M059J (cell line): ENCODE measurements at regions not wholly inside any gene's neighbourhood (a gene's known extent, or its start where the extent isn't known, plus 50 kb on each side); places are given as distances from the start of the nearest gene placed in this dataset.
"Not testable (repeated sequence)": the region's sequence is repeated elsewhere in the genome, so short reads cannot be mapped to it uniquely, and the experiment has no call there.

Experiments
- DNase-seq: peaks from one replicate; pipeline ENCODE4 v3.0.0-alpha.2; 2012; ENCODE audit warnings: low read depth

DNA sequence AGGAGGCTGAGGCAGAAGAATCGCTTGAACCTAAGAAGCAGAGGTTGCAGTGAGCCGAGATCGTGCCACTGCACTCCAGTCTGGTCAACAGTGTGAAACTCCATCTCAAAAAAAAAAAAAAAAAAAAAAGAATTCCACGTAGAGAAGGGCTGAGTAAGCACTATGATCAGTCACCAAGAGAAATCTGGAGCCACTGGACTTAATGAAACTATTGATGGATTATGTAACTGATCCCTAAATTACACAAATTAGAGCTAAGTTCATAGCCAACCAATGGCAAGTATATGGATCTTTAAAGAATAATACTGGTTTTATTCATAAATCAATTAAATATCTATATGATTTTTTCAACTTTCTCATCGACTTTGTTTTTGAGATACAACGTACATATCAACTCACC is 72.2 kb upstream of the ABLIM1 start:
- no peak for DNase-seq

DNA sequence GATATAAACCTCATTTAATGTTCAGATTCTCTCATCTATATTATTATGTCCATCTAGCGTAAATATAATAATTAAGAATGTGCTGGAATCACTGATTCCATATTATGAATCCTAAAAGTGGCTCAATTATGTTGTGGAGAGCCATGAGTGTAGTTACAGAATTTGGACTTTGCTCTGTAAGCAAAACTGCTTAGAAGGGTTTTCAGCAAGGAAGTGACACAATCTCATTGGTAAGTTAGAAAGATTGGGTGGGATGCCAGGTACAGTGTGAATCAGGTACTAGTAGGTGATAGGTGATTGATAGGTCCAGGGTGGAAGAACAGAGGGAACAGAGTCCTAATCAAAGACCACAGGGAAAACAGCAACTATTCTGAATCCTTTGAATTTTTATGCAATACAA is 74.9 kb upstream of the ABLIM1 start:
- no peak for DNase-seq

DNA sequence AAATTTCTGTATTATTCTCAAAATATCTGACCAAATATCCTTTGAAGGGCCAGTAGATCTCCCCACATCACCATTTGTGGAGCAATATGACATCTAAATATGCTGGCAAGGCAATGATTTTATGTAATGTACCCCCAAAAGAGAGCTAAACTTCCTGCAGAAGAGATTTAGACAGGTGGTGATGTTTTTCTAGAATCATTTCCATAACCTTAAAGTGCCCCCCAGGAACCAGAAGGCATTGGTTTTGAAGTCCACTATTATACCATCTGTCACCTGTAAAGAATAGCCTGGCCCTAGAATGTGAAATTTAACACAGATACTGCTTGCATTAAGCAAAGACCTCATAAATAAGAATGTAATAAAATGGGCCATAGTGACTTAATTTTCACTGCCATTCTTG is 77.9 kb upstream of the ABLIM1 start:
- no peak for DNase-seq

DNA sequence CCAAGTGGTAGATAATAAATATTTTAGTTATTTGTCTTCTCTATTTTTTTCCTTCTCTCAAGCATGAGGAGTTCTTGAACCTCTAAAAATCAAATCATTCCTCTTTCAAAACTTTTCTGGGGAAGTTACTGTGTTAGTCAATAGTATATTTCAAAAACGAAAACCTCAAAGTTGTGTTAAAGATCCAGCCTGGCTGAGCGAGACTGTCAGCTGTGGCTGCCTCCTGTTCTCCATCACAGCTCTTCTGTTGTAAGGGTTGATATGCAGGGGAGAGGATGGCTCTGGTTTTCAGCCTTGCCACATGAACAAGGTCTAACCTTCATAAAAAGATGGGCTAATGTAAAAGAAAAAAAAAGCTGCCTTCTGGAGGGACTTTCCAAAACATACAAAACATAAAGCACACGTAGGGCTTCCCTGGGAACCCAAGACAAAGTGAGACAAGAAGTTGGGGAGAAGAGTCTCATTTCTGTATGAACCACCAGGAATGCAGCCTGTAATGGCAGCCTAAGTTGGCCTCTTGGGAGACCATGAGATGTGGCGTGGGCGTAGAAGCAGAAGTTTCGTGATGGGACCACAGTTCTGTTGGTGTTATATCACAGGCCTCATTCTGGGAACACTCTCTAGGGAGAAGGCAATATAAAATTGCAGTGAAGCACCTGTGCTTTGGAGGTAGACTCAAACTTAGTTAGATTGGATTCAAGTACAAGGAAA is 77.9 kb upstream of the FHIP2A start:
- no peak for DNase-seq

DNA sequence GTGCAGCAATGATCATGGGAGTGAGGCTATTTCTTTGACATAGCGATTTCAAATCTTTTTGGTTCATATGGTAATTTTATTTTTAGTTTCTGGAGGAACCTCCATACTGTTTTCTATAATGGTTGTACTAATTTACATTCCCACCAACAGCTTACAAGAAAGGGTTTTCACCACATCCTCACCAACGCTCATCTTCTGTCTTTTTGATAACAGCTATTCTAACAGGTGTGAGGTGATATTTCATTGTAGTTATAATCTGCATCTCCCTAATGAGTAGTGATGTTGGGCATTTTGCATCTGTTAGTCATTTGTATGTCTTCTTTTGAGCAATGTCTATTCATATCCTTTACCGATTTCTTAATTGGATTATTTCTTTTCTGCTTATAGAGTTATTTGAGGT is 75.0 kb upstream of the FHIP2A start:
- no peak for DNase-seq

DNA sequence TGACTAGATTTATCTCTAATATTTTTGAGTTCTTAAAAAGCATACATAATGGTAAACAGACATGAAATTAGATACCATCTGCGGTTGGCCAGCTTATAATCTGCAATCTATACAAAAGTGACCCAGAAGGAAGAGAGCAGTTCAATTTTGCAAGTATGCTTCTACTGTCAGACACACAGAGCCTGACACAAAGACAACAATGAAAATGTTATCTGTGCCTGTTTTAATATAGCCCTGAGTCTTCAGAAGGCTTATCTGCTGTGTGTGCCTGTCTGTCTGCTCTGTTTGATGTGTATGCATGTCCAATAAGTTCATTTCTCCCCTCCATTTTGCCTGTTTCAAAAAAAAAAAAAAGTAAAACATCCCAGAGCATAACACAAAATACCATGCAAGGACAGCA is 73.3 kb upstream of the FHIP2A start:
- no peak for DNase-seq

DNA sequence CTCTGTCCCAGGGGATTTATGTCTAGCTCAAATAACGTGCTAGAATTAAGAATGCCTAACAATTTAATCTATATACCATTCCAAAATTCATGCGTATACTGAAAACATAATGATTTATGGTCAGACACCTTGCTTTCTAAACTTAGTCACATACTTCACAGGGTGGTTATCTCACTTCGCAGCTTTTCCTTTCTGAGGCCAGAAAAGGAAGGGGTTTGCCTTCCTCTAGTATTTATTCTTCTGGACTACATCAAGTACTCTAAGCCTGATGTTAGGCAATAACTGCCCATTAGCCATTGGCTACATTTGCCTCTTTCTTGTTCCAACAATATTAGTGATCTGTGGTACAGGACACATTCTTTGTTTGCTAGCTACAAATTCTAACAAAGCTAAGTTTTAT is 72.6 kb upstream of the FHIP2A start:
- no peak for DNase-seq

DNA sequence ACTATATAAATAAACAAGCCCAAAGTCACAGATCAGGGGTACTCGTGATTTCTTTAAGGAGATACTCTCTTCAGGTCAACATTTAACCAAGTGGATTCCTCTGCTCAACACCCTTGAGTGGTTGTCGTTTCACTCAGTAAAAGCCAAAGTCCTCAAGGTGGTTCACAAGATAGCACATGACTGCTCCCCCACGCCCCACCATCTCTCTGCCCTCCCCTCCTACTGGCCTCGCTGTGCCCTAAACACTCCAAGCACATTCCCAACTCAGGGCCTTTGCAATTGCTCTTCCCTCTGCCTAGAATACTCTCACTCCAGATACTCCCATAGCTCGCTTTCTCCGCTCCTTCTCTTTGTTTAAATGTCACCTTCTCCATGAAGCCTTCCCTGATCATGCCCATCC is 72.1 kb upstream of the FHIP2A start:
- no peak for DNase-seq

DNA sequence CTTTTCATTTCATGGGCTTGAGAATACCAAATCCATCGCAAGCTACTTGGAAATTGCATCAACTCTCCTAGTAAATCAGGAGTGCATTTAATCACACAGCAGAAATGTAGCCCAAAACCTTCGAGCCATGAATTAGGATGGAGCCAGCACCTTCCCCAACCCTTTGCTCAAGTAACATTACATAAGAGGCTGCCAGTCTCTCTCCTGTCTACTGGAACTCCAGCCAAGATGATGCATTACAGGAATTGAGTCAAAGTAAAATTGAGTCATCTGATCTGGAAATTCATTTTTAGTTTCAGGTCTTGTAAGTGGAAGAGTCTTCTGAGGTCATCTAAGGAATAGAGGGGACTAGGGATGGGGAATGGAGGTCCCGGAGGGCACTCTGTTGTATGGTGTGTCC is 69.7 kb upstream of the FHIP2A start:
- DNase-seq: peak; percentile 86

DNA sequence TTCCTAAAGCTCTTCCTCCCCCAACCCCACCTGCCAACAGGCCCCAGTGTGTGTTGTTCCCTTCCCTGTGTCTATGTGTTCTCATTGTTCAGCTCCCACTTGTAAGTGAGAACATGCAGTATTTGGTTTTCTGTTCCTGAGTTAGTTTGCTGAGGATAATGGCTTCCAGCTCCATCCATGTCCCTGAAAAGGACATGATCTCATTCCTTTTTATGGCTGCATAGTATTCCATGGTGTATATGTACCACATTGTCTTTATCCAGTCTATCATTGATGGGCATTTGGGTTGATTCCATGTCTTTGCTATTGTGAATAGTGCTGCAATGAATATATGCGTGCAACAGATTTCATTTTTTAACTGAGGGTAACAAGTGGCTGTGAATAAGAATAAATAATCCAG is 69.0 kb upstream of the FHIP2A start:
- not testable (repeated sequence) for DNase-seq

DNA sequence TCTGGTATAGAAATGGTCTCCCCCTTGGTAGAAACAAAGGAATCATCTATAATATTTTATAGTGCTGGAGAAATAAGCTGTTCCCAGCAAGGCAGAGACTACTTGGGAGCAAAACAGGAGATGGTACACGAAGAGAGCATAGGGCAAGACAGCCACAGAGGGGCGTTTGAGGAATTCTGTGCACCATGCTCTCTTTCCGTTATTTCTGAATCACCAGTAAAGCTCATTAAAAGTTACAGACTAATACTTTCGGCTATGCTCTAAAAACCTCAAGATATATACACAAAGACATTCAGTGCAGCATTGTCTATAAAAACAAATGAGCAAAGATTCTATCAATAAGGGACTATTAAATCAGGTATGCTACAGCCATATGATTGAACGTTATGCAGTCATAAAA is 68.5 kb upstream of the FHIP2A start:
- DNase-seq: peak; percentile 84

DNA sequence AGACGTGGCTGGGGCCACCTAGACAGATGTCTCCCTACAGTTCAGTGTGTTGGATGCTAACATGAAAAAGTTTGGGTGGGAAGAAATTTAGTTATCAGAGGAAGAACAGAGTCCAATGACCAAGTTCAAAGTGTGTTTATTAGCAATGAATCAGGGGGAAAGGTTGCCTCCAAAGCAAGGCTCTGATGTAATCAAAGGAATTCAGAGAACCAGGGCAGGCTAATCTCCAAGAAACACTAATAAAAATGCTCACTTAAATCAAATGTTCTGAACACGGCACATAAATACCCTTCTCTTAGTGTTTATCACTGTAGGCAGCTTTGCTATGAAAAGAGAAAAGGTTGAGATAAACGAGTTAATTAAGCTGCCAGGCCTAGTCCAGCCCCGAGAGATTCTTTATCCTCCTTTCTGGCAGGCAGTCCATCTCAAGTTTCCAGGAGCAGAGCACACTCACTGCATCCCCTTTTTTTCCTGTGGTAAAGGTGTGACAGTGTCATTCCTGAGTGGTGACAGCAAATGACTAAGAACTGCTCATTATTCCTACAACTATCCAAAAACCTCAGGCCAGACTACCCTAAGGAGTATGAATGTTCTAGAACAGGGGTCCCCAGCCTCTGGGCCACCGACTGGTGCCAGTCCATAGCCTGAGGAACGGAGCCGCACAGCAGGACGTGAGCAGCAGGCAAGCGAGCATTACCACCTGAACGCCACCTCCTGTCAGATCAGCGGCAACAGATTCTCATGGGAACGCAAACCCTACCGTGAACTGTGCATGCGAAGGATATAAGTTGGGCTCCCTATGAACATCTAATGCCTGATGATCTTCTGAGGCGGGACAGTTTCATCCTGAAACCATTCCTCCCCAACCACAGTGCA is 66.9 kb upstream of the FHIP2A start:
- peak; percentile 90 for DNase-seq

DNA sequence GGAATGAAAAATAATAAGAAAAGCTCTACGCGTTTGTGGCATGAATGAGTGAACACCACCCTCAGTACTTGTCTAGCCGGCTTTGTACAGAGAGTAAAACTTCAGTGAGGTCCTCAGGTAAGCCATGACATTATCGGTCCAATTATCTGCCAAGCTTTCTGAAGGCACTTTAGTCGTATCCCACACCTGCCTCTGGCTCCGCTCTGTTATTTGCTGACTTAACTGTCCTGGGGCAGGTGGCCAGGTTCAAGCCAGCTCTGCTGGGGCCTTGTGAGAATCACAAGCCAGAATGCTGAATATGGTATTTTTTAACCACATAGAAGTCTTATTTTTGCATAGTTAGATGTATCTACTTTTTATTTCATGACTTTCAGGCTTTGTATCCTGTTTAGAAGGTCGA is 66.0 kb upstream of the FHIP2A start:
- DNase-seq: no peak

DNA sequence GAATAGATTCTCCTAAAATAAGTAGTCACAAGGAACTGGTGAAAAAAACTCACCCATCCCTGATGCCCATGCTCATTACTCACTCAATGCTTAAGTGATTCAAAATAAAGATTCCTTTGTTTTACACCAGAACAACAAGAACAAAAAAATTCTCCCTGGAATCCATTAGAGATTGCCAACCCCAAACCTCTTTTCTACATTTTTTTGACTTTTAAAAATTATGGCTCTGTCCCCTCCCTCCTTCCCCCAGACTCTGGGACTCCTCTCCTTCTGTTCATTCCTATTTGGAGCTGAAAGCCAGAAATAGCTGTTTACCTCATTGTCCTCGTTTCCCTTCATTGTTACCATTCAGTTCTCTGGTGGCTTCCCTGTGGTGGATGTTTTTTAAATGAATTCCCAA is 63.2 kb upstream of the FHIP2A start:
- peak; percentile 57 for DNase-seq

DNA sequence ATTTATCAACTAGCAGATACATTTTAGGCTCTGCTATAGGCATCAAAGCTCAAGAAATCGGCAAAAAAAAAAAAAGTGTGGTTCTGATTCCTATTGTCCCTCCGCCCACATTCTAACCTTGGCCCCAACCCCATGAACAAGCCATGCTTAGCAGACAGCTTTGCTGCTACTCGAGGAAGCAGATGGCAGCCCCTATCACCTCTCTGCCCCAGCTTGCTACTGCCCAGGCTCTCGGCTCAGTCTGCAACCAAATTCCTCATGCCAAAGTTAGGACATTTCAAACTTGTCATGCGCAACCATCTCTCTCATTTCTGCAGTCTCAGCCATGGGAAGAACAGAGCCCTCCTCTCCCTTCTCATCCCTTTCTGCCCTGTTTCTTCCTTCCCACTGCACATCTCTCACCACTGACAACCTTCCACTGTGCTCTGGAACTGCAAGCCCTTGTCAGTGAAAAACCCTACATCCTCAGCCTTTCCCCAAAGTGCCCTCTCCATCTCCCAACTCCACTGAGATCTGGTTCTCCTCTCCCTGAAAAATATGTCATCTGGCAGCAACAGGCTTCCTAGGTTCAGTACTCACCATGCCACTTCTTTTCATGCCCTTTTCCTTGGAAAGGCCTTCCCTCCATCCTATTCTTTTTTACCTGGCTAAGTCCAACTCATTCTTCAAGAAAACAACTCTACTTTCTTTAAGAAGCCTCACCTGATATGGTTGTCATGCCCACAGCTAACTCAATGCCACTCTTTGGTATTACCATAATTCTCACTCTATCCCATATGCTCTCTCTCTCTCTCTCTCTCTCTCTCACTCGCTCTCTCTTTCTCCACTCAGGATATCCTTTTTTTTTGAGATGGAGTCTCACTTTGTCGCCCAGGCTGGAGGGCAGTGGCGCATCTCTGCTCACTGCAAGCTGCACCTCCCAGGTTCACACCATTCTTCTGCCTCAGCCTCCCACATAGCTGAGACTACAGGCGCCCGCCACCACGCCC is 60.1 kb upstream of the FHIP2A start:
- DNase-seq: no peak

DNA sequence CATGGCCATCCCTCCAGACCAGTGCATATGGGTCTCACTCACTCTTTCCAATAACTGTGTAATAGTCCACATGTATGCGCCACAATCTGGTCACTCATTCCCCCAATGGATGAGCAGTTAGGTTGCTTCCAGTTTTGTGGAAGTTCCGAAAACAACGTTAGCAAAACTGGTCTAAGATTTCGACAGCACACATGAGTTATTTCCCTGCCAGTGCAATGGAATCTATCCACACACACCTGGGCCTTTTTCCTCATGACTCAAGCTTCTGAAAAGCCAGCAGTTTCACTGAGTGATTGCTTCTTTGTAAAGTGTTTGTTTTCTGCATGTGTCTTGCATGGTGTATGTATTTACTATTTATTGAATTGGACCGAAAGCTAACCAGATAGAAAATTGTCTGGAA is 58.8 kb upstream of the FHIP2A start:
- DNase-seq: no peak

DNA sequence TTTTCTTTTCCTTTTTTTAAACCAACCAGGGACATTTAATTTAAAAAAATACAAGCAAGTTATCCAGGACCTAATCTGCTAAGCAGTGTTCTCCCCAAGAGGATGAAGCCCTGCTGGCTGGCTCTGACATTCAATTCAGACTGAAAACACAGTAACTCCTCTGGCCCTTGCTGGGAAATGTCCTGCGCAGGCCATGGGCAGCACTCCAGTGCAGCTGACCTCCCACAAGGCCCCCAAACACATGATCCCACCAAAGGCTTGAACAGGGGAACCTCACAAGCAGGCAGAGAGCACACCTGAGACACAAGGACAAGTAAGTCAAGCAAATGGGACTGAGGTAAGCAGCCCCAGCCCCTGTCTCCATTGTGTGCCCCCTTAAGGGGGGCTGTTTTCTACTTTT is 56.9 kb upstream of the FHIP2A start:
- DNase-seq: no peak

DNA sequence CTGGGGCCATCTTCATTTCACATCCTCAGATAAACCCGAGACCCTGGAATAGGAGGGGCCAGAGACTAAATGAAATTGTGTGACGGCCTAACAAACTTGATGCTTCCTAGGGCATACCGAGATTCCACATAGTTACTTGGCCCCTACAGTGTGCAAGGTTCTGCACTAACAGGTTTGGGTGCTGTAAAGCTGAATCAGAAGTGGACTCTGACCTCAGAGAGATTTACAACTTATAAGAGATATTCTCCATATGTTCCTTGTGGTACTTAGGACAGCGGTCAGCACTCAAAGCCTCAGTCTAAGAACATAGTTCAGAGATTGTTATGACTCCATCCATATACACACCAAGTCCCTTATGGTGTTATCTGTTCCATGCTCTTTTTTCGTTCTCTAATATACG is 55.1 kb upstream of the FHIP2A start:
- DNase-seq: no peak

DNA sequence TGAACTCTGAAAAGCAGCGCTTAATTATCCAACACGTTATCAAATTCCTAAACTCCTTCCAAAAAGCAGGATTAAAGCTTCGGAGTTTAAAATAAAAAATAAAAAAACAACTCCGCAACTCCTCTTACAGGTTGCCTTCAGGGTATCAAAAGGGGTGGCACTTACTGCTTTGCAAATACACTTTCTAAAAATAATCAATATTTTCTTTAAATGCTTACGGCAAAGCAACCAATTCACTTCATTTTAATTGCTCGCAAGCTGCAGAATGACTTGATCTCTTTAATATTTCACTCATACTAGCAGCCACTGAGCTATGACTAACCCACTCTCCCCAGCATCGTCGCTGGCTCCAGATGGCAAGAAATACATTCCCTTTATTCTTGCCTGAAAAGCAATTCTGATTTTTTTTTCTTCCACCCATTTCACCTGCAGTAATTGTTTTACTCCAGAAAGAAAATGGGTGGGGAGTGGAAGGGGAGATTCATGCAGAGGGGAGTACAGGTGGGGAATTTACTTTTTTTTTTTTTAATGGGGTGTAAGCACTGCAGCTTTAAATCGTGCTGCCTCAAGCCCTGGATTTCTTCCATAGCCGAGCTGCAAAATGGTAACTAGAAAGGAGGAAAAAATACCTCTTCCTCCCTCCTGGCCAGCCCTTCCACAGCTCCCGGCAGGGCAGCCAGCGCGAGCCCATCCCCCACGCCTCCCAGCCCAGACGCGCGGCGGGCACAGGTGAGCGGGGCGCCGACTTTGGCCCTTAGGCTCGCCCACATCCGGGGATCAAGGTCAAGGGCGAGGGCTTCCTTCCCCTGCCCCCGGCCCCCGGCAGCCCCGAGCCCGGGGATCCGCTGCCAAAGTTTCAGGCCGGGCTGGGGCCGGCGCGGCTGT is 54.2 kb upstream of the FHIP2A start:
- DNase-seq: peak; percentile 62

DNA sequence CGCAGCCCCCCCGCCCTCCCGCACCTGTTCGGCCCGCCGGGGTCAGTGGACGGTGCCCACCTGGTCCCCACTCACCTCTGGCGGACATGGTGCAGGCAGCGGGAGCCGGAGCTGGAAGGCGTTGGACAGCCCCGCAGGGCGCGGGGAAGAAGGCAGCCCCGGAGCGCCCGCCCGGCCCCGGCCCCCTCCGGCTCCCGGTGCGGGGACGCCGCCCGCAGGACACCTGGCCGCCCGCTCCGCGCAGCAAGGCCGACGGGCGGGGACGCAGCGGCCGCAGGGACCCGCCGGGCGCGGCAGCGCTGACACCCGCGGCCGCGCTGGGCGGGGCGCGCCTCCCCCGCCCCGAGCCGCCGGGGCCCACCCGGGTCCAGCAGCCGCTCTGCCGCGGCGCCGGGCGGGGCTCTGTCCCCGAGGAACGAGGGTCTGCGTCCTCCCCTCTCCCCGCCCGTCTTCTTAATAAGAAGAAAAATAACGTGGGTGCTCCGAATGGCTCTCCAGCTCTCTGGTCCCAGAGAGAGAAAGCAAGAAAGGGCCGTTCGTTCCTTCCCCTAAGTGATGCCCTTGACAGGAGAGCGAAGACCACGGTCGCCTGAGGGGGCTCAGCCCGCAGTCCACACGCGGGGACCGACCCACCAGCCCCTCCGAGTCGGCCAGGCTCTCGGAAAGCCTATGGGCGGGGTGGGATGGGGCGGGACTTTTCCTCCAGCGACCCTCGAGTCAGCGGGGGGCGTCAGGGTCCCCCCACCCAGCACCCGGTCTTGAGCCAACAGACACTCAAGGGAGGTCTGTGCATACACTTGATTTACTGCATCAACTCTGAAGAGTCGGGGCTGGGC is 53.4 kb upstream of the FHIP2A start:
- DNase-seq: no peak
